ENCODE measurements at regions not wholly inside any gene's neighbourhood (a gene's known extent, or its start where the extent isn't known, plus 50 kb on each side); places are given as distances from the start of the nearest gene placed in this dataset.

DNA sequence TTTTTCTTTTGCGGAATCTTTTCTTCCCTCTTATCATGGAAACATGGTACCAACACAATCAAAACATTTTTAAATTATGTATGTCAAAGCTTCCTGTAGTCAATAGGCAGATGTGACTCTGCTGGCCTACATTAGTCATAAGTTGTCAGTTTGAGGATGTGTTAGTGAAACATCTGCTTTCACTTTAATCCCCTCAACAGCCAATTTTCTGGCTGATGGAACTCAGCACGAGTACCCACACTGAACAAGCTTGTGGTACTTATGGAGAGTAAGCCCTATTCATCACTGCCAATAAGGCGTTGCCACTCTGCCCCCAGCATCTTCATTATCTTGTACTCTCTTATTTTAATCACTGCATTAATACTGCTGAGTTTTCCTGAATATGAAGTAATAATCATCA, 1034.4 kb downstream of the CDH9 start:
- 55% methylated on average over 3 of the region's 3 CpGs for WGBS
- DNase-seq (ENCODE audit: low spot score in 2 of 2) = no peak
- Histone ChIP-seq H3K27me3 (no peaks in the 10 kb centered on the region), H3K4me1 (no peaks in the 10 kb centered on the region), H3K4me3 (no peak overlapping the region), H3K36me3 (no peaks in the 10 kb centered on the region), H3K27ac (no peak overlapping the region), H3K9me3 (no peaks in the 10 kb centered on the region)
- TF ChIP-seq, protein P1, sequence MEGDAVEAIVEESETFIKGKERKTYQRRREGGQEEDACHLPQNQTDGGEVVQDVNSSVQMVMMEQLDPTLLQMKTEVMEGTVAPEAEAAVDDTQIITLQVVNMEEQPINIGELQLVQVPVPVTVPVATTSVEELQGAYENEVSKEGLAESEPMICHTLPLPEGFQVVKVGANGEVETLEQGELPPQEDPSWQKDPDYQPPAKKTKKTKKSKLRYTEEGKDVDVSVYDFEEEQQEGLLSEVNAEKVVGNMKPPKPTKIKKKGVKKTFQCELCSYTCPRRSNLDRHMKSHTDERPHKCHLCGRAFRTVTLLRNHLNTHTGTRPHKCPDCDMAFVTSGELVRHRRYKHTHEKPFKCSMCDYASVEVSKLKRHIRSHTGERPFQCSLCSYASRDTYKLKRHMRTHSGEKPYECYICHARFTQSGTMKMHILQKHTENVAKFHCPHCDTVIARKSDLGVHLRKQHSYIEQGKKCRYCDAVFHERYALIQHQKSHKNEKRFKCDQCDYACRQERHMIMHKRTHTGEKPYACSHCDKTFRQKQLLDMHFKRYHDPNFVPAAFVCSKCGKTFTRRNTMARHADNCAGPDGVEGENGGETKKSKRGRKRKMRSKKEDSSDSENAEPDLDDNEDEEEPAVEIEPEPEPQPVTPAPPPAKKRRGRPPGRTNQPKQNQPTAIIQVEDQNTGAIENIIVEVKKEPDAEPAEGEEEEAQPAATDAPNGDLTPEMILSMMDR (IDR thresholded peaks at IDR 0.05) = no peak
- TF ChIP-seq POLR2A (IDR thresholded peaks at IDR 0.05) = no peak
- TF ChIP-seq EP300 (IDR thresholded peaks at IDR 0.05) = no peak
- no peak for TF ChIP-seq POLR2AphosphoS5 (IDR thresholded peaks at IDR 0.05)

DNA sequence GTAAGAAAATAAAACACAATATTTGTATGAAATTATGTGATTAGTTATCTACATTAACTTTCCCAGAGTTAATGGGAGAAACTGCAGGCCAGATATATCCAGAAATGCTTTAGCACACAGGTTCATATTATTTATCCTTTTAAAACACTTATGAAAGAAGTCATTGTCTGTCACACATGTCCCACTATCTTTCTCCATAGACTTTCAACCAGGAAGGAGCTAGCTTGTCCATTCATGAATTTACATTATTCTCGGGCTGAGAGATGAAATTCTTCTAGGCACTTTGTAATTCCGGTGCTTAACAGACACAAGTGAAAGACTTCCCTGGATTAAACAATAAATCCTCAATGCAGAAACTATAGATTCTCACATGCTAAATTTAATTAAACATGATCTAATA, 1043.2 kb downstream of the CDH9 start:
- 84% methylated on average over 2 of the region's 2 CpGs for WGBS
- Histone ChIP-seq H3K27ac (no peak overlapping the region), H3K9me3 (no peaks in the 10 kb centered on the region), H3K4me1 (no peaks in the 10 kb centered on the region), H3K4me3 (no peak overlapping the region), H3K27me3 (no peaks in the 10 kb centered on the region), H3K36me3 (no peaks in the 10 kb centered on the region)
- TF ChIP-seq POLR2AphosphoS5 (IDR thresholded peaks at IDR 0.05) (no peak), EP300 (IDR thresholded peaks at IDR 0.05) (no peak), POLR2A (IDR thresholded peaks at IDR 0.05) (no peak)
- TF ChIP-seq, protein P1 (IDR thresholded peaks at IDR 0.05) = no peak
- DNase-seq (ENCODE audit: low spot score in 2 of 2) = no peak

DNA sequence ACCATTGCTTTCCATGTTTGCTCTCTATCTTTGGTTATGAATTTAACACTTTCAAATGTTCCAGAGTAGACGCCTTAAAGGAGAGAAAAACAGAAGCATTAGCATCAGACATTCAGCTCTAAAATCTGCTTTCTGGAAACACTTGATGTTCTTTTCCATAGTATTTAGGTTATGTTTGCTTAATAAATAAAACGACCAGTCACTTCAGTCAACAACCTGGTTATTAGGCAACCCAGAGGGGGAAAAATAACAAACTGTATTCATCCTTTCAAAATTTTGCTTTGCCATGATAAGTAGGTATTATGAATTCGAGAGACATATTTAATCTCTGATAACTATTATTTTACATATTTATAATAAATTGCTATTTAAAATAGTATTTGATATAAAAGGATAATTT, 1044.7 kb downstream of the CDH9 start:
- Histone ChIP-seq H3K27me3 (no peaks in the 10 kb centered on the region), H3K27ac (no peak overlapping the region)

DNA sequence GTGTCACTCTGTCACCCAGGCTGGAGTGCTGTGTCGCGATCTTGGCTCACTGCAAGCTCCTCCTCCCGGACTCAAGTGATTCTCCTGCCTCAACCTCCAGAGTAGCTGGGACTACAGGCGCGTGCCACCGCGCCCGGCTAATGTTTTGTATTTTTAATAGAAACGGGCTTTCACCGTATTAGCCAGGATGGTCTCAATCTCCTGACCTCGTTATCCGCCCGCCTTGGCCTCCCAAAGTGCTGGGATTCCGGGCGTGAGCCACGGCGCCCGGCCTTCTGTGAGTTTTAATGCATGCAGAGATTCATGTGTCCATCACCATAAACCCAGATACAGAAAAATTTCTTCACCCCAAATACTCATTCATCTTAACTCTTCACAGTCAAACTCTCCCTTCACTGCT, 1046.7 kb downstream of the CDH9 start:
- WGBS = 95% methylated on average over 18 of the region's 18 CpGs
- Histone ChIP-seq H3K27ac (no peak overlapping the region), H3K4me1 (no peaks in the 10 kb centered on the region), H3K36me3 (no peaks in the 10 kb centered on the region), H3K4me3 (no peak overlapping the region), H3K9me3 (no peaks in the 10 kb centered on the region), H3K27me3 (no peaks in the 10 kb centered on the region)
- TF ChIP-seq POLR2AphosphoS5 (IDR thresholded peaks at IDR 0.05) = no peak
- TF ChIP-seq EP300 (IDR thresholded peaks at IDR 0.05) = no peak
- TF ChIP-seq POLR2A (IDR thresholded peaks at IDR 0.05) = no peak
- TF ChIP-seq, protein P1 (IDR thresholded peaks at IDR 0.05) = no peak
- no peak for DNase-seq (ENCODE audit: low spot score in 2 of 2)

More for the DNA sequence above, 1044.7 kb downstream of the CDH9 start:
- WGBS = 72% methylated on average over 3 of the region's 3 CpGs
- Histone ChIP-seq H3K9me3 (no peaks in the 10 kb centered on the region), H3K36me3 (no peaks in the 10 kb centered on the region), H3K4me3 (no peak overlapping the region), H3K4me1 (no peaks in the 10 kb centered on the region)
- no peak for DNase-seq (ENCODE audit: low spot score in 2 of 2)
- TF ChIP-seq POLR2AphosphoS5 (IDR thresholded peaks at IDR 0.05) = no peak
- TF ChIP-seq, protein P1 (IDR thresholded peaks at IDR 0.05) = no peak

DNA sequence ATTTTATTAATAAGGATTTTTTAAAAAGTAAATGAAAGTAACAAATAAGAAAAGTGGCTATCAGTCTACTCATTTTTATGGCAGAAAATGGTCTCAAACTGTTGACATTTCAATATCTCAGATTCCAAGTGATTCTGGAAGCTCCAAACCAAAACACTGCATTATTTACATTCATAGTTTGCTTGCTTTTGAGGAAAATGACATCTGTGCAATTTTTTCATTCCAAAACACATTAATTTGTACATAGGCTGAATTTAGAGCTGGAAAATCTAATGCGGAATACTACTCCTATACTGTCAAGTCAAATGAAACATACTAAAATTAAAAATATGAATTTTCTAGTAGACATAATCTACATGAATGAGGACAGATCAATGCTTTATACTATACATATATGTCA, 1047.6 kb downstream of the CDH9 start:
- no peak overlapping the region for H3K27ac ChIP-seq
- 96% methylated on average over 1 of the region's 1 CpG for WGBS

More for the DNA sequence above, 1047.6 kb downstream of the CDH9 start:
- H3K4me3 ChIP-seq = no peak overlapping the region
- no peaks in the 10 kb centered on the region for H3K27me3 ChIP-seq
- TF ChIP-seq, protein P1 (IDR thresholded peaks at IDR 0.05) = no peak
- TF ChIP-seq POLR2AphosphoS5 (IDR thresholded peaks at IDR 0.05) (no peak), EP300 (IDR thresholded peaks at IDR 0.05) (no peak), POLR2A (IDR thresholded peaks at IDR 0.05) (no peak)
- no peaks in the 10 kb centered on the region for H3K4me1 ChIP-seq
- no peaks in the 10 kb centered on the region for H3K36me3 ChIP-seq
- no peak for DNase-seq (ENCODE audit: low spot score in 2 of 2)
- H3K9me3 ChIP-seq = no peaks in the 10 kb centered on the region

Data from suprapubic skin (tissue), 4 donors.